GM04503 (cell line): ENCODE measurements at regions not wholly inside any gene's neighbourhood (a gene's known extent, or its start where the extent isn't known, plus 50 kb on each side); places are given as distances from the start of the nearest gene placed in this dataset.
"Not testable (repeated sequence)": the region's sequence is repeated elsewhere in the genome, so short reads cannot be mapped to it uniquely, and the experiment has no call there.

Source experiments
- DNase-seq: peaks from one replicate; pipeline ENCODE4 v3.0.0-alpha.2; 2012; ENCODE audit warnings: low read depth

DNA sequence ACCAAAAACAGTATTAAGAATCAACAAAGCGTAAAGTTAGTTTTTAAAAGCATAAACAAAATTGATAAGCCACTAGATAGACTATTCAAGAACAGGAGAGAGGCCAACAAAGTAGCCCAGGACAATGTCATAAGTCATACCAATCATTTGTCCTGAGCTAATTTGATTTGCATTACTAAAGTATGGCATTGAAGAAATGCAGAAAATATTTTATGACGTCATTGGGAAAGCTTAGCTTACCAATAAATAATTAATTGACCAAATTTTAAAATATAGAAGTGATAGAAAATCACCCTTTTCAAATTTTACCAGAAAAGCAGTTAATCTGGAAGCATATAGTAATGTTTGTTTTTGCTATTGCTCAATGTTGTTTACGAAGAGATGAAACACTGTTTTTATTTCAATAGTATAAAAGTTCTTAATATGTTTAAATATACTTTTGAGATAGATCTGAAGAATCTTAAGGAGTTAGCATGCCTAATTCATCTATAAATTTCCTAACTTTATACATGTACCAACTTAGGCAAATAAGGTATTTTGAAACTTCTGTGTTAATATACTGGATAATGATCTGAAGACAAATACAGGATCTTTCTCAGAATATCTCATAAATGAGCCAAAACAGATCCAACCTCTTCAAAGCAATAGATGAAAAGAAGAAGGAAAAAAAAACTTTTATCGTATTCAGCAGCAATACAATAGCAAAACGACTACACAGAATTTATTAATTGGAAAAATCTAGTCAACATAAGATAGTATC lies 1118.5 kb downstream of the SLC16A7 start:
- DNase-seq, result no peak

DNA sequence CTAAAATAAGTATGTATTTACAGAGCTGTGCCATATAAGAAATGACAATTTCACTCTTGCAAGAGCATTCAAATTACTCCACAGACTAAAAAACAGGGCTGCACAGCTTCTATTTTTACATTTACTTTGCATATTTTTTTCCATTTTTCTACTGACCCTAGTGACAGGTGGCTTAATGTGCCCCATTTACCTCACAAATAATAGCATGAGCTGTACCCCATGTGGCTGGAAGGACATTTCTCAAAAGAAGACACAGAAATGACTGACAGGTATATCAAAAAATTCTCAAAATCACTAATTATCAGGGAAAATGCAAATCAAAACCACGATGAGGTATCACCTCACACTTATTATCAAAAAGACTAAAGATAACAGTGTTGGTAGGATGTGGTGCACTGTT lies 1128.6 kb downstream of the SLC16A7 start:
- DNase-seq, result no peak

DNA sequence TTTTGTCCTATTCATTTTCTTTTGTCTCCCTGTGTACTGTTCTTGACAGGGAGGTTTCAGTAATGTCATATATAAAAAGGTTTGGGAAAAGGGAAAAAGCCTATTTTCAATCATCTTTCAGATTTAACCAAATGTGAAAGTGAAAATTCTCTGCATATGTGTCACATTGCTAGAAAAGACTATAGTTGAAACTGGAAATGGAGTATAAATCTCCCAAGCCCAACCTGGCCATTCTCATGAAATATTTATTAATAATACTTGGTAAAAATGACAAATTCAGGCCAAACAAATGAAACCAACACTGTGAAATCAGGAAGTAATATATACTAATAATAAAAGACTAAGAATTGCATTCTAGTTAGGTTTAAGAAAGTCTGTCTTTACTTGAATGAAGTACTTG lies 1129.2 kb downstream of the SLC16A7 start:
- no peak for DNase-seq

DNA sequence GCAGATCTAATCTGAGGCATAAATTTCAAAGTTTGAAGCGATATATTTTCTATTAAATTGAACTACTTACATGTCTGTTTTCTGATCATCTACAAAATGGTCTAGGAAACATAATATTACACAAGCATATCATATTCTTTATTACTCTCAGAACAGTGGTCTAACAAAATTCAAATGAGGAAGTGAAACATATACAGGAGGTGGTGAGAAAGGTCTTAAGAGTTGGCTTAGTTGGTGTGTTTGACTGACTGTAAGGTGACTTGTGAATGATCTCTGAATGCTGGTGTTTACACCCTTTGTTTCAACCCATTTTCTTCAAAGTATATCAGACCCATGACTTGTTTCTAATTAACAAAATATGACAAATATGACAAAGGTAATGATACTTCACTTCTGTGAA lies 1156.8 kb downstream of the SLC16A7 start:
- DNase-seq, result no peak

DNA sequence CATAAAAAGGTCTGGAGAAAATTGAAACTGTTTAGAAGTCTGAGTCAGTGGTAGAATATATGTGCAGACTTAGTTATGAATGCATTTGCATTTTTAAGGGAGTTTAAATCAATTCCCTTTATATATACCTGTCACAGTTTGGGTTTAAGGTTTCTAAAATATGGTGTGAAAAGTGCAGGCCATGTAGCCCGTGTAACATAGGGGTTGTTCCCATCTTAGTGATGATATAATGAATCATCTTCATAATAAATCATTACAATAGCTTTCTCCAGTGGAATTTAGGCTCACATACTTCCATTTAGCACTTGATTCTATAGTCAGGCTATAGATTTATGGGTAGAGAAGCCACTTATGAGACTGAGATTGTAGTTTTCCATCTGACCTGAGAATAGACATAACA lies 1162.4 kb downstream of the SLC16A7 start:
- DNase-seq, result no peak

DNA sequence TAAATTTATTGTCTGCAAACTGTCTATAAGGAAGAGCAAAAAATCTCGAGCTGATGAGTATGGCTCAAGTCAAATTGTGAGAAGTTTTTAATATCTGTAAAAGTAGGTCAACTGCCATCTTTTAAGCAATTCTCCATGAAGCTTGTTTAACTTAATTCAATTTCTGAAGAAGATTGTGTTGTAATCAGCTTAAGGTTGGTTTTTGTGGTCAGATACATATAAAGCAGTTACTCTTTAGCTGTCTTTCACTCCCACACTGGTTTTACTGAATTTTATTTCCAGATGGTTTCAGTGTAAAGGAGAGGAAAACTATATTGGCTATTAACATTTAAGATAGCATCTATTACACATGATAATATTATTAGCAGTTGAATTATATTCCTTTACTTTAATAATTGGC lies 1165.1 kb downstream of the SLC16A7 start:
- no peak for DNase-seq

DNA sequence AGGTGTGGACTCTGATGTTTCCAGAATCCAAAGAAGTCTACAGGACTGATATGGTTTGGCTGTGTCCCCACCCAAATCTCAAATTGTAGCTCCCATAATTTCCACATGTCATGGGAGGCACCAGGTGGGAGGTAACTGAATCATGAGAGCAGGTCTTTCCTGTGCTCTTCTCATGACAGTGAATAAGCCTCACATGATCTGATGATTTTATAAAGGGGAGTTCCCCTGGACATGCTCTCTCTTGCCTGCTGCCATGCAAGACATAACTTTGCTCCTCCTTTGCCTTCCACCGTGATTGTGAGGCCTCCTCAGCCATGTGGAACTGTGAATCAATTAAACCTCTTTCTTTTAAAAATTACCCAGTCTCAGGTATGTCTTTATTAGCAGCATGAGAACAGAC lies 1205.3 kb downstream of the SLC16A7 start:
- not testable (repeated sequence) for DNase-seq

DNA sequence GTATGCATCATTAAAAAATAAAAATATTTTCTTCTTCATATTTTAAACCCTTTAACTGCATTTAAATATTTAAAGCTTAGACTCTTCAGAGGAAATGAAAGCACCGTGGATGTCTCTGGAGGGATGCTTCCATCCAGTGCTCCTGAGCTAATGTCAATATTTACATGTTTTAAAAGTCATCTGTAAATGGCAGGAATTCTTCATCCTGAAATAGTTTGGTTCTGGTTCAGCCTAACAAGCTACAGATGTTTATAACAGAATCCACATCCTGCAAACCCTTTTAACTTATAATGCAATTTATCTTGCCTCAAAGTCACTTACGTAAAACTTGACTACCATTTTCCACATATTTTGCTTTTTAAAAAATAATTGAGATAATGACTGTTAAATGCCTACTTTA lies 1207.3 kb downstream of the SLC16A7 start:
- DNase-seq, result no peak

DNA sequence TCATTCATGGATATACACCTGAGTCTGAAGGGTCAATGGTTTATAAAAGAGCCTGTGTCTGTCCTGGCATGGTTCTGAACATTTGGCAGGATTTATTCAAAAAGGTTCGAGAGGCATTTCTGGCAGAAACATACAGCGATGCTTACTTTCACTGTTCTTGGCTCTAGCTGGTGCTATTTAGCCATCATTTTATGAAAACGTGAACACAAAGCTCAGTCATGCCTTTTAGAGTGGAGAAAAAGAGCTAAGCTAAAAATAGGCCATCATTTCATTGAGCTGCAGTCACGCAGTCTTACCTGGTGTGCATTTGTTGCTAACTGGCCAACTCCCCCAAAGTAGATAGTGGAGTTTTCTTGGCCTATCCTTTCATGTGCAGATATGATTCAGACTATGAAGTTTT lies 1209.5 kb downstream of the SLC16A7 start:
- DNase-seq, result no peak

DNA sequence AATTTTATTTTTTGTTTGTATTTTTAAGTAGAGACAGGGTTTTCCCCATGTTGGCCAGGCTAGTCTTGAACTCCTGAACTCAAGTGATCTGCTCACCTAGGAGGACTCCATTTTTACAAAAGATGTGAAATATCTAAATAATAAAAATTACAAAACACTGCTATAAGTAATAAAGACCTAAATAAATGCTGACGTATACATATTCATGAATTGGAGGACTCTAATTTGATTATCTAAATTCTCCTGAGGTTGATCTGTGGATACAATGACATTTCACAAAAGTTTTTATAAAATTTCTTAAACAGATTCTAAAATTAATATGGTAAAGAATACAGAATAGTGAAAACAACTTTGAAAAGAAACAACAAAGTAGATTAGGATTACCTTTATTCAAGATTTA lies 1224.0 kb downstream of the SLC16A7 start:
- DNase-seq, result no peak

DNA sequence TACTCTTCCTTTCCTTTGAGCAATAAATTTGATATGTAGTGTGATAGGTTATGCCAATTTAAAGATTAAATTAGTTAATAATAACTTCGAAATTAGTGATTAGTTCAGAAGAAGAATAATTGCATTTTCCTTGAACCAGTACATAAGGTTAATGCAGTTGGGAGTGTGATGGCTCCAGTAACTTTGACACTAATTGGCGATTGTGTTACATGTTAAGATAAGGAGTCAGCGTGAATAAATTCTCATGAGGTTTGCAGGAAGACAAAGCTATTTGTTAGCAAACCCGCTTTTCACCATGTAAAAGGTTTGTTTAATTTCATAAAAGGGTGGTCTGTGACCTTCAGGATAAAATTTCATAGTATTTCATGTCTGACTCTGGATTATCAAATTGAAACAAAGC lies 1226.8 kb downstream of the SLC16A7 start:
- no peak for DNase-seq

DNA sequence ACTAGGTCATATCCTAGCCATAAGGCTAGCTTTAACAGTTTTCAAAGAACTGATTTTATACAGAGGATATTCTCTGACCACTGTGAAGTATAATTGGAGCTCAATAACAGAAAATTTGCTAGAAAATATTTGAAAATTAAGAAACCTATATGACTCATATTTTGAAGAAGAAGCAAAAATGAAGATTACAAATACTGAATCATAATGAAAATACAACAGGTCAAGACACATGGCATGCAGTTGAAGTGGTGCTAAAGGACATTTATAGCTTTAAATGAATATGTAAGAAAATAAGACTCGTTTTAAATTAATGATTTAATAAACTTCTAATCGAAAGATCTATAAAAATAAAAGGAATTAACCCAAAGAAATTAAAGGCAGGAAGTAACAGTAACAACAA lies 1234.6 kb downstream of the SLC16A7 start:
- no peak for DNase-seq

DNA sequence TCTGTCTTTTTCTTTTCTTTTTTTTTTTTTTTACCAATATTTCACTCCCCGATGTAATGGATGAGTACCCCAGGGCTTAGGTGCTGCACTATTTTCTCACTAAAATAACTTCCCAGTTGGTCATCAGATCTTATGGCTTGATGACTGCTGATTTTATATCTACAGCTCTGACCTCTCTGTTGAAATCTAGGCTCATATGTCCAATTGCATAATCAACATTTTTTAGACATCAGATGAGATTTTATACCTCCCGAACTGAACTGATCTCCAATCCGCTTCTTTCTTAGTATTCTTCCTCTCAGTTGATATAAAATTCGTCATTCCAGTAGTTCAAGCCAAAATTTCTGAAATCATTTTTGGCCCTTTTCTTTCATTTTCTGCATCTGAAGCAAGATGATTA lies 1236.5 kb downstream of the SLC16A7 start:
- DNase-seq, result no peak

DNA sequence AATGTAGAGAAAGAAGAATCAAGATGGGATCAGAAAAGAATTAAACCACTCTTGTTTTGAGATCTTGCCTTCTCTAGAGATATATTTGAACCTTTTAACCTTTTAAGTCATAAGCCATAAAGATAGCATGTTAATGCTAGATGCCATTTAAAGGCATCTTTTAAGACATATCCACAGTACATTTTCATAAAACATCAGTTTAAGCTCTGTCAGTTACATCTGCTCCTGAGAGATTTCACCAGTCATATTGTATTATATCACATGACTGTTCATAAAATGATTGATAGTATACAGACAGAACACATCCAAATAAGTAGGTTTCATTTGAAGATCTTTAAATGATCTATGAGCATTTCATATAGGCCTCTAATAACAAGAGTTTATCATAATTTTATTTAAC lies 1238.5 kb downstream of the SLC16A7 start:
- DNase-seq, result no peak

DNA sequence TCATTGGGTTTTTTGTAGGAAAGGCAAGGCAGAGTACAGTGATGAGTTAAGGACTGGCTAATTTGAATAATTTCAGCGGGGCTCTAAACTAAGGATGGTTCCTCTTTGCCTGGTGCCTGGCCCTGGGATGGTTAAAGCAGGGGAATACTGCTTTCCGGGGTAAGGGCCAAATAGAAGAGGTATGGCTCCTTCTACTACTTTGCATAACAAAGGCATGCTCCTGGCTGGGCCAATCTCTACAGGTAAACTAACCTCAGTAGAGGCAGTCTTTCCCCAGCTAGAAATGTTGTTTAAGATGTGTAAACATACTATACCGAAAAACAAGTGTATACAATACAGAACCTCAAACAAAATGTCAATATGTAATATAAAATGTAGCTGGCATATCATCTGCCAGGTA lies 1239.0 kb downstream of the SLC16A7 start:
- no peak for DNase-seq

DNA sequence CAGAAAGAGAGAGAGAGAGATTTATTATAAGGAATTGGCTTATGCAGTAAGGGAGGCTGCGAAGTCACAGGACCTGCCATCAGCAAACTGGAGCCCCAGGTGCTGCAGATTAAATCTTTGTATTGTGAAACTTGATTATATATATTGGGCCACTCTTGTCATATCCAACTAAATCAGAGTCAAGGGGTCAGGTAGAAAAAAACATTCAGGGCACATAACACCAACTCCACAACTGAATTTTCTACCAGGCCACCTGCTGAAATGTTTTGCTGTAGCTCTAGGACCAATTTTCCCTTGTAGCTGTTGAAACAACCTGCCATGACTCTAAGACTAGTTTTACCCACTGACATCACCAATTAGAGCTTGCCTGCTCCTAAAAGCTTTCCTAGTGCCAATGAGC lies 1240.8 kb downstream of the SLC16A7 start:
- DNase-seq, result no peak

DNA sequence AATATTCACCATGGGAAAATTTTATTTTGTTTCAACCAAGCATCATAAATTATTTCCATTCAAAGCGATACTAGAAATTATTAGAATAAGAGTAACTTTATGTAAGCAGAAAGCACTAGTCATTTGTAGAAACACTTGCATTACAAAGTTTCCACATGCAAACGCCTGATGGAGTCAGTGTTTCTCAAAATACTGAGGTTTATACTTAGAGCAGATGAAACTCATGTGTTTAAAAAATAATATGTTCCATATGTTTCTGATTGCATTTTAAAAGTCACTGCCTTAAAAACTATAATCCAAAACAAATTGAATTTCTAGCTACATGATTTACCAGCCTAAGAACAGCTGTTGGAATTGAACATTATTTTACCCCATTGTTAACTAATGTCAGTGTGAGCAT lies 1246.4 kb downstream of the SLC16A7 start:
- no peak for DNase-seq

DNA sequence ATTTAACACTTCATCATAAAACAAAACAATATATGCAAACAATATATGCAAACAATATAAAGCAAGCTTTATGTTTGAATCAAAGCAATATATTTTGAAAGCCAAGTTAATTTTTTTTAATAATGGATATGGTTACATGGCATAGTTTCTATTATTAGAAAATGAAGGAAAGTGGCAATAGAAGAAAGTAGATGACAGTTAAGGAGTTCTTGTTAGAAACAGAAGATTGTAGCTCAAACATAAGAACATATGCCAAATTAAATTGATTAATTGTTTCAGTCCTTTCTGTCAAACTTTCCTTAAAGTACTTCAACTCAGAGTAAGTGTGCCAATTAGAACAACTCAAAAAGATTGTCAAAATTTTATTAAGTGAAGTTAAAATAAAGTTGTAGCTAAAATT lies 1248.3 kb downstream of the SLC16A7 start:
- no peak for DNase-seq

DNA sequence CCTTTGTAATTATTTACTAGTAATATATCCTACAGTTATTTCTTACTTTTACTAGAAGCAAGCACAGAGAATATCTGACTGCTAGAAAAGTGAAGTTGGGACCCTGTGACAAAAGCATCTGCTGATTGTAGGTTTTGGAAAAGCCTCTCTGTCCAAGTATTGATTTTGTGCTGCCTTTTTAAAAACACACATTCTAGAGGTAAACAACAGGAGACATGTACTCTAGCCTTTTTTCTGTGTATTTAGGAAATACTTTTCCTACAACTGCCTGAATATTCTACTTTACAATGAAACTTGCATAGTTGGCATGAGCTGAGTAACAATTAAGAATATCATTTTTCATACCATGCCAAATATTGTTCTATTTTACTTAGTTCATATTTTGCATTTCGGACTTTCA lies 1249.0 kb downstream of the SLC16A7 start:
- DNase-seq, result no peak

DNA sequence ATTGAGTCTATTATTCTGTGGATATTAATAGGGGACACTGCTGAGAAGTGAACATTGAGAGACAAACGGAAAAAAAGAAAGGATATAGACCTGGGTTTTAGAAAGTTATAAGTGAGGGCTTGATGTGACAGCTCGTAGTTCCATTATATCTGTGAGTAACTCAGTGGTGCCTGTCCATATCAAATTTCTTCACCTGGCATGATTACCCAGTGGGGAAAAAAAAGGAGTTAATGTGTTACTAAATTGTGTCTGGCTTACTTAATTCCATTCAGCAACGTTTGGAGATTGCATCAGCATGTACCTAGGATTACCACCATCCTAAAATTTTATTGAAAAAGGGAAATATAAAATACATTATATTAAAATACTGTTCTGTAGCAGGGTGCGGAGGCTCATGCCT lies 1249.9 kb downstream of the SLC16A7 start:
- DNase-seq, result no peak

DNA sequence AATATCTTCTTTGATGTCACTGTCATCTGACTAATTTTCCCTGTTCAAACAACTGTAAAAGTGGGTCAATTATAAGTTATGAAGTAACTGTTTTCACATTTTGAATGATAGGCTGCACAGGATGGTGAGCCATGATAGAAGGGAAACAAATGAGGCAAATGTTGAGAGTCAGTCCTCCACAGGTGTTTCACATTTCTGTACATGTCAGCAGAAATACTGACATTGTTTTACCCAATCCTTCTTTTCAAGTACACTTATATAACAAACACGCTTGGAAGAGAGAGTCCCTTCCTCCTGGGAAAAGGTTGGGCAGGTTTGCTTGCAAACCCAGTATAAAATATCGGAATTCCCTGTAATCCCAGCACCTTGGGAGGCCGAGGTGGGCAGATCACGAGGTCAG lies 1251.5 kb downstream of the SLC16A7 start:
- DNase-seq, result no peak

DNA sequence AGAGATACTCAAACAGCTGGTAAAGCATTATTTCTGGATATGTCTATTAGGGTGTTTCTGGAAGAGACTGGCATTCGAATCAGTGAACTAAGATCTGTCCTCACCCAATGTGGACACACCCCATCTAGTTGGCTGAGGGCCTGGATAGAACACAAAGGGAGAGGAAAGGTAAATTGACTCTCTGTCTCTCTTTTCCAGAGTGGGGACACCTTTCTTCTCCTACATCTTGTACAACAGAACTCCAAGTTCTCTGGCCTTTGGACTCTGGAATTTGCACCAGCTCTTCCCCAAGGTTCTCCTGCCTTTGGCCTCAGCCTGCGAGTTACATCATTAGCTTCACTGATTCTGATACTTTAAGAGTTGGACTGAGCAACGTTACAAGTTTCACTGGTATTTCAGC lies 1253.9 kb downstream of the SLC16A7 start:
- DNase-seq, result no peak

DNA sequence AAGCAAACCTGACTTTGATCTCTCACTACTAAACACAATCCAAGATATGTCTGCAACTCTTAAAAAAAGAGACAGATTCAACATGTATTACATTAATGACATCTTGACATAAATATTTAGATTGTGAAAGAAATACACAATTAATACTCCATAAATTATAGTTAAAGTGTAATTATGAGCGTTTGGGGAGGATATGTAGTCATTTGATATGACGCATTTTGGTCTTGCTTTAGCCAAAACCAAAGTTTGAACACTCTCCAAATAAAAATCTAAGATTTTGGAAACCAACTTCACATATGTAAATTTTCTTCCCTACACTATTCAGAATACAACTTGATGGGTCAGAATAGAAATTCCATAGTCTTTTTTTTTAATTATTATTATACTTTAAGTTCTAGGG lies 1257.6 kb downstream of the SLC16A7 start:
- no peak for DNase-seq

DNA sequence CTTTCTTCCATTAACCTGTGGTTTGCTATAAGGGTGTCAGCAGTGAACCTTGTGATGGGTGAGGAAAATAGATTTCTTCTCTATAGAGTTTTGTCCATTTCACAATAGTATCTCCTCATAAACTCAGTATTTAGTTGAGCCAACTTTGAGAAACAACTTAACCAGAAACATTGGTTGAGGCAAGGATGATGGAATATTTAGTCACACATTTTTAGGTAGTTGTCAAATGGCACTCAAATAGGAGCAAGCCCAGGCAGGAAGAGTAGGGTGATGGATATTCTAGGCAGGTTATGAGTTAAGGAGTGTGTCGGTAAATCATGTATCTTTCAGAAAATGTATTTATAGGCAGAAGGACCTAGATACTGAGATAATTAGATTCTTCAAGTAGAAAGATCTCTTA lies 1267.6 kb downstream of the SLC16A7 start:
- DNase-seq, result no peak

DNA sequence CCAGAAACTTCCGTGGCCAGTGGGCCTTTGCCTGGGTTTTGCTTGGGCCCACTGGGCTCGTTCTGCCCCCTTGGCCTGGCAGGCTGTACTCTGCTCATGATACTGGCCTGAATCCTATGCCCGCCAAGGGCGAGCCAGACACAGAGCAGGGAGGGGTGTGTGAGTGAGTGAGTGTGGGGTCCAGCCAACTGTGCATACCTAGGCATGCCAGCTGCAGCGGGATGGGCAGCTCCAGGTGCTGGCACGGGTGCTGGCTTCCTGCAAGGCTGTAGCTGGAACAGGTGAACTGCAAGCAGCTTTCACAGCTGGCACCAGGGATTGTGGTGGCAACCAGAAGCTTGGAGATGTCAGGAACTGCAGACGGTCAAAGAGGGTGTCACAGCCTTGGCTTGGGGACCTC lies 1276.4 kb downstream of the SLC16A7 start:
- DNase-seq, result no peak
